HUDEP-2 (cell line): ENCODE measurements at regions not wholly inside any gene's neighbourhood (a gene's known extent, or its start where the extent isn't known, plus 50 kb on each side); places are given as distances from the start of the nearest gene placed in this dataset.

Source experiments
- DNase-seq, 76 experiments: peaks; one replicate each; lab custom pipeline; 2025; ENCODE audit not compliant: unreplicated experiment in 76 of 76; lab: John Stamatoyannopoulos, UW

DNA sequence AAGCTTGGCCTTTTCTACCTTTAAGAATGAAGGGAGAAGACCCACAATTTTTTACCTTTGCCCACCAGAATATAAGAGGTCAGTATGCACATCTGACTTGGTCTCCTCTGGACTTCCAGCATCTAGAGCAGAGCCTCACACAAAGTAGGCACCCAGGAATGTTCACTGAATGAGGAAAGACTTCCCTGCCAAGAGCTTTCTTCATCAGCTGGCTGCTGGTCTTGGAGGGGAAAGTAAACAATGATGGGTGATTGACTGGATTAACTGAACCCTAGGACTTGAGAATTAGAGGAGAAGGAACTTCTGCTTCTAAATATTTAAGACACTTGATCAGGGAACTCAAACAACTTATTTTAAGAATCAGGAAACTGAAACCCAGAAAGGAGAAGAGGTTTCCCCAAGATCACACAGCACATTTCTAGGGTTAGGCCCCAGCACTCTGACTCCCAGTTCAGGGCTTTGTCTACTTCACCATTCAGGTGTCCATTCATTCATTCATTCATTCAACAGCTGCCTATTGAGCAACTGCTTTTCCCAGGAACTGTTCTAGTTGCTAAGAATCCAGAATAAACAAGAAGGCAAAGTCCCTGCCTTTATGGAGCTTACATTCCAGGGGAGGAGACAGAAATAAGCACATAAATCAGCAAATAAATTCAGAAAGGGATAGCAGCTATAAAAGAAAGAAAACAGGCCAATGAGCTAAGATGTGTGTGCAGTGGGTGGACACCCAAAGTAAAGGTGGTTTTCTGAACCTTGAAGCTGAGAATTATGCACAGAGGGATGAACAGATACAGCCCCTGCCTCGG, 216.9 kb upstream of the LRFN2 start:
- no peak for DNase-seq

DNA sequence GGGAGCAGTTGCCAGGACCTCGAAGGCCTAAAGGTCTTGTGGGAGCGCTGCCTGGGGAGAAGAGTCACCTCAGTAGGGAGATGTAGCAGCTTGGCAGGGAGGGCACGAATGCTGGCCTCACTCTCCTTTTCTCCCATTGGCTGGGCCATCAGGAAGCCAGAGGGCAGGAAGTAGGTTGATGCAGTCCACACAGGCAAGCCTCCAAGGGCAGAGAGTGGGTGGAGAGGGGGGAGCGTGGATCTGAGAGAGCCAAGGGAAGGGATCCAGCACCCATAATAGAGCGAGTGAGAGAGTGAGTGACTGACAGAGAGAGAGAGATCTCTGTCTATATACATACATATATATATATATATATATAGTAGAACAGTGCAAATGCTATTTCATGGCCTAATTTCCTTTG, 215.3 kb upstream of the LRFN2 start:
- DNase-seq, result no peak

DNA sequence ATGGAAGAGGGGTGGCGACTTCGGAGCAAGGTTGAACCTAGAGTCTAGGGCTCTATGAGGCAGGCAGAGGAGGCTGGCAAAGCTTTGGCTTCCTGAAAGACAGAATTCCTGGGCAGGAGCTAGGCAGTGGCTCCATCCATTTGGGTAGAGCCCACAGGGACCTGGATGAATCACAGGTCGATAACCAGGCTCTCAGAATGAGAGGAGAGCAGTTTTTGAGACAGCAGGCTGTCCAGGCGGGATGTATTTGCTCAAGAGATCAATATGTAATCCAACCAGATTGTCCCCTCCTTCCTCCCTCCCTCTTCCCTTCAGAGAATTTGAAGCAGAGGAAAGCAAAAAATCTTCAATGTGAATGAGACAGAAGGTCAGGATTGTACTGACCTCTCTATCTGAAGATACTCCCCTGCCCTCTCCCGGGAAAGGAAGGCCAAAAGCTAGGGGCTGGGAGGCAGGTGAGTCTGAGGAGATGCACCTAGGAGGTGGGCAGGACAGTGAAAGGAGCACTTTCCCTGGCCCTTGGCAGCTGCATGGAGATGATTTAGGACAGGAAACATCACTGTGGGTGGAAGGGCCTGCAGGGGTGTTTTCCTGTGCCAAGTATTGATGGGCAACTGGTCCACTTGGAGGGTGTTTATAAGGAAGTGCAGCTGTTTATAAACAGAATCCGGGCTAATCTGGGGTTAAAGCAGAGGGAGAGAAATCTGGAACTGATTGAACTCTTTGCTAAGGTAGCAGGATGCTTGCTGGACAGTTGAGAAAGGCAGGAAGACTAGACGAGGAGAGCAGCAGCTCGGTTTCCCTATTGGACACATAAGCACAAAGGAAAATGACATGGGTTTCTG, 212.4 kb upstream of the LRFN2 start:
- DNase-seq, result no peak

DNA sequence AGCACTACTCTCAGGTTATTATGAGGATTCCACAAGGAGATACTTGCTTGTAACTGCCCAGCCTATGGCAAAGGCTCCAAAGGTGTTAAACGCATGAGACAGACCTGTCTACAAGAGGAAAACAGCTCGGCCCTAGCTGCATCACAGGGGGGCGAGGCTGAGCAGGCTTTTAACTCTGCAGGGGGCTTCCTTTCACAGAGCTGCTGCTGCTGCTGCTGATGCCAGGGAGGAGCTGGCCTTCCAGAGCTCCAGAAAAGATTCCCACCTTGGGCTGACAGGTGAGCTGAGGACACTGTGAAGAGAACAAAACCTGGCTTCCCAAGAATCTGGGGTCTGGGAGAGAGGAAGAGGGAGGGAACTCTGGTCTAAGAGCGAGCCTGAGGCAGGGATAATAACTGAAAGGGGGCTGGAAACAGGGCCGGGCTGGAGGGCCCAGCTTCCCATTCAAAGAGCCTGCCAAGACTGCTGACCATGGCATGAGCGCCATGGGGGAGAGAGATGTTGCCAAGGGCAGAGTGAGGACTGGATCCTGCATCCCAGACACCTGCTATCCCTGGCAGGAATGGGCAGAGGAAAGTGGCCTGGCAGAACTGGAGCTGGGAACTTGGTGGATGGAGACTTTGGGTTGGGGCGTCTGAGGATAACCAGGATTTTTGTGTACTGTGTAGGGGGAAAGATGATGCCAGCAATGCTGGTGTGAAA, 211.1 kb upstream of the LRFN2 start:
- DNase-seq, result no peak

DNA sequence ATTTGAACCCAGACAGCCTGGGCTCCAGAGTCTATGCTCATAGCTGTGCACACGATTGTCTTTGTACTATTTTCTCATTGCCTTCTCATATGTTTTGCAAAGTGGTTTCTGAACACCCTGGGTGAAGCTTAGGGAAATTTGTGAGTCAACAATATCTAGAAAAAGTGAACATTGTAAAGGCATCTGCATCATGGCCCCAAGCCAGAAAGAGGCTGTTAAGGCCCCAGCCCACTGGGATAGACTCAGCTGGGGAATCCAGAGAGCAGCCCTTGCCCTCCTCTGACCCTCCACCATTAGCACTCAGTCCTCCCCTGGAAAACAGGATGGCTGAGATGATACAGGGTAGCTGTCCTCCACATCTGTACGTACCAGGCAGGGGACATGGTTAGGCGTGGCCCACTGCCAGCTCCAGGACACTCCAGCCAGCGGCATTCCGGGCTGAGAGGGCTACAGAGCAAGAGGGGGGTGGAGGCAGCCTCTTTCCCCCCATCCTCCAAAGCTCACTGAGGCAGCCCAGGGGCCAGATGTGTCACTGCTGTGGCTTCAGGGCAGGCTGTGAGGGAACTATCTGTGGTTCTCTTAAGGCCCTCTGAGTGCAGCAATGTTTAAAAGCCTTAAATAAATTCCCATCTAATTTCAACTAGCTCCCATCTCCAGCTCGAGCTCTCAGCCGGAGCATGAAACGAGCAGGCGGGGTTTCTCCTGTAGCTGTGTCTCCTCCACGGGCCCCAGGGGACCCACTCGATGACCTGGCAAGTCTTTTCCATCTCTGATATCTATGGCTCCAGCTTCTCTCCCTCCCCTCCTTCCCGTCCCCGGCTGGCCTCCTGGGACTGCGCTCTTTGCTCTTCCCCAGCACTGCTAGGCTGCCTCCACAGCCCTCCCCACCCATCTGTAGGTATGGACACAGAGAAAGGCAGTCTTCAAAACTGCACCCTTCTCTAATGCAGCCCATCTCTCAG, 209.4 kb upstream of the LRFN2 start:
- DNase-seq, result no peak

DNA sequence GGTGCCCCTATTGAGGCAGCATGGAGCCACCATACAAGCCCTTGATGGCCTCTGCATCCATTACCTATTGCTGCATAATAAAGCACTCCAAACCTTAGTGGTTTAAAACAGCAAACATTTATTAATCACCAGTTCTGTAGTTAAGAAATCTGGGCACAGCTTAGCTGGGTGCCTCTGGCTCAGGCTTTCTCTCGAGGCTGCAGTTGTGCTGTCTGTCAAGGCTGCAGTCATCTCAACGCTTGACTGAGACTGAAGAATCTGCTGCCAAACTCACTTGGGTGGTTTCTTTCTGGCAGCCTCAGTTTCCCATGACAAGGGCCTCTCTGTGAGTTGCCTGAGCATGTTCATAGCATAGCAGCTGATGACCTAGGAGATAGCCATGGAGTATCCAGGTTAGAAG, 207.4 kb upstream of the LRFN2 start:
- no peak for DNase-seq

DNA sequence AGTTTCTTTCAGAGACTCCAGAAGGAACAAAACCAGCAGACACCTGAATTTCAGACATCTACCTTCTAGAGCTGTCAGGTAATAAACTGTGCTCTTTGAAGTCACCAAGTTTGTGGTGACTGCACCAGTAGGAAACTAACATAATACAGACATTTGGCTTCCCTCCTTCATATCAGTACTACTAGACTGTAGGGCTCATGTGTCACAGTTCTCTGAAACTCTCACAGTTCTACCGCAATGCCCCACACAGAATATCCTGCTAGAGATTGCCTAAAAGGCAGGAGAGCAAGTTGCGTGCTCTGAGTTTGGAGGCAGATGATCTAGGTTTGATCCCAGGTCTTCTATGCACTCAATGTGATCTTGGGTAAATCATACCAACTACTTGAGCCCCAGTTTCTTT, 205.0 kb upstream of the LRFN2 start:
- no peak for DNase-seq

DNA sequence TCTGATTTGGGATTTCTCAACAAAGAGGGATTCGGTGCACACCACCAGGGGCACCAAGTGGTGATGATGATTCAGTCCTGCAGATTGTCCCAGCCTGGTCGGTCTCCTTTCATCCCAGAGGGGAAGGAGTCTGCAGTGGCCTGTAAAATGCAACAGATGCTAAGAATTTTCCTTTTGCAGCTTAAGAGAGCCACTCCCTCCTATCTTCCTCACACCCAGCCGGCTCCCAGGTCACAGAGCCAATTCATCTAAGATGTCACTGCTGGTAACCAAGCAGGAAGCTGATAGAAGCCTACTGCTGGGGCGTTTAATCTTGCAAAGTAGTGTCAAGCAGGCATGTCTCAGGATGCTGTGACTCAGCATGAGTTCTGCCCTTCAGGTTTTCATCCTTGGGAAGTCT, 203.8 kb upstream of the LRFN2 start:
- no peak for DNase-seq

DNA sequence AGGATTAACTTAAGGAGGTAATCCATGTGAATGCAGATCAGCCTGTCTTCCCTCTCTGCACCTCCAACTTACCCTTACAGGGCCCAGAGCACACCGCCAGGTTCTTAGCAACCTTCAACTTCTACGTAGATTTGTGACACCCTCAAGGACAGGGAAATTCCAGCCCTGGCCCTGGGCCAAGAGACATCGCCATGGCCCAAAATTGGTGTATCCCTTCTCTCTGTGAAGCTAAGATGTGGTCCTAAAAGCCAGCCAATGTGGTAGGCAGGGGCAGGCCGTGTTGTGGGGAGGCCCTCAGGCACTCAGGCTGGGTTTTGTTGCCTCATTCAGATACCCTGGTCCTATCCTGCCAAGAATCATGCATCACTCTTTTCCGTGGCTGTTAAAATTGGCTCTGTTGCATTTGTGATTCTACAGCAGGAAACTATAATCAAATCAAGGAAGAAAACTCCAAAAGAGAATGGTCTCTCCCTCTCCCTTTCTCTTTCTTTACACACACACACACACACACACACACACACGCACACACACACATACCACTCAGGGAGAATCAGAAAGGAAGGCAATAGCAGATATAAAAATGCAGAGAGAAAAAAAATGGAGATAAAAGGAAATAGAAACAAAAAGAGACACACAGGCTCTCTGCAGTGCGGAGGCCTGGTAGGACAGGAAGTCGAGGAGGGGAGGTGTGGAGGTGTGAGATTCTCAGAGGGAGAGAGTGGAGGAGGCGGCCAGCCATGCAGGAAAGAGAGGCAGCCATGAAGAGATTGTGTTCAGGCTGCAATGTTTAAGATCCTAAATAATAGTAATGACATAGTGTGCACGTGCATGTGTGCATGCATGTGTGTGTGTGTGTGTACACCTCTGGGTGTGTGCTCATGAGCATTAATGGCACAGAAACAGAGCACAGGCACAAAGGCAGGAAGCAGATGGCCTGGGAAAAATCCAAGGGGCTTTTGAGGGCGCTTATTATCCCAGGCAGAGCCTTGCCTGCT, 201.8 kb upstream of the LRFN2 start:
- no peak for DNase-seq

DNA sequence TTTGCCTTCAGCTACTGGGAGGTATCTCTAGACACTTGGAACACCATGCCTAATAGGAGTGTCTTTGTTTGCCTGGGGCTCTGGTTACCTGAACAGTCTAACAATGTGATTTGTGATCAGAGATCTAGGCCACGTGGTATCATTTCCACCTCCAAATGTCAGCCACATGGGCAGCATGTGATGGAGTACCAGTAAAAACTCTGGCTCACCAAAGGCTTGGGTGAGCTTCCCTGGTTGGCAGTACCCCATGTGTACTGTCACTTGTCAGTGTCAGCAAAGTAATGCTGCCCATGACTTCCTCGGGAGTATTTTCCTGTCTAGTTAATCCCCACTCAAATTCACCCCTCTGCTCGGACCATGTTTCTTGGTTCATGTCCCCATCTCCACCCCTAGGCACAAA, 195.2 kb upstream of the LRFN2 start:
- no peak for DNase-seq

DNA sequence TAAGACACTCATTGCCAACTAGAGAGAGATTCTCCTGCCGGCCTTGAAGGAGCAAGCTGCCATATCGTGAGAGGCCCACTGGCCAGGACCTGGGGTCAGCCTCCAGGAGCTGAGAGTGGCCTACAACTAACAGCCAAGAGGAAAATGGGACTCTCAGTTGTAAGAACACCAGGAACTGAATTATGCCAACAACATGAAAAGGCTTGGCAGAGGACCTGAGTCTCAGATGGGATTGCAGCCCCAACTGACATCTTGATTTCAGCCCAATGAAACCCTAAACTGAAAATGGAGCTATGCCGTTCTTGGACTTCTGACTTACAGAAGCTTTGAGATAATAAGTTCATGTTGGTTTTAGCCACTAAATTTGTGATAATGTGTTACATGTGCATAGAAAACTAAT, 193.5 kb upstream of the LRFN2 start:
- DNase-seq, result no peak

DNA sequence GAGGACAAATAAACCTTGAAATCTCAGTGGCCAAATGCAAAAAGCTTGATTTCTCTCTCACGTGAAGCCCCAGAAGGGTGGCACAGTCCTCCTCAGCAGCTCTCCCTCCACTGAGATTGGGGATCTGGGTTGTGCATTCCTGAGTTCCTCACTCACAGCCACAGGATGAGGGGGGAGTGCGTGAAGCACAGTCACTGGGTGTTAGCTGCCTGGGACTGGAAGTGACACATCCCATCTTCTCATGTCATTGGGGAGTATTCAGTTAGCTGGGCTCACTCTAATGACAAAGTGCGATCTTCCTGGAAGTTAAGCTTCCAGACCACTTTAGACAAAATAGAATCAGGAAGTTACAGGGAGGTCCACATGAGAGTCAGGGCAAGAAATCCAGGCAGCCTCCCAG, 192.2 kb upstream of the LRFN2 start:
- no peak for DNase-seq

DNA sequence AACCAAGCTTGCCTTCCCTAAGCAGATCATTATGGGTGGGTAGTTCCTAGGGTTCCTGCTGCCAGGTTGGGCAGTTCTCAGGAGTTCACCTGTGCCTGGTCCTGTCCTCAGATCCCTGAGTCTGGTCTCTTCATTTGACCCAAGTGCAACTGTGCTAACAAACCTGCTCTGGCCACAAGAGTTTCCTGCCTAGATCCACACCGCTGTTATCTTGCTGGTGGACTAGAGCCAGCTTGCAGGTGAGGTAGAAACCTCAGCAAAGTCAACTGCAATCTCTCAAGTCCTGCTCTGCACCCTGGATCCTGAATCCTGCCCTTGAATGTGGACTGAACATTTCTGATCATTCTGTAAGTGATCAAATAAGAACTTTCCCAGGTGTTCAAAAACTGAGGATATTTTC, 191.8 kb upstream of the LRFN2 start:
- DNase-seq, result no peak

DNA sequence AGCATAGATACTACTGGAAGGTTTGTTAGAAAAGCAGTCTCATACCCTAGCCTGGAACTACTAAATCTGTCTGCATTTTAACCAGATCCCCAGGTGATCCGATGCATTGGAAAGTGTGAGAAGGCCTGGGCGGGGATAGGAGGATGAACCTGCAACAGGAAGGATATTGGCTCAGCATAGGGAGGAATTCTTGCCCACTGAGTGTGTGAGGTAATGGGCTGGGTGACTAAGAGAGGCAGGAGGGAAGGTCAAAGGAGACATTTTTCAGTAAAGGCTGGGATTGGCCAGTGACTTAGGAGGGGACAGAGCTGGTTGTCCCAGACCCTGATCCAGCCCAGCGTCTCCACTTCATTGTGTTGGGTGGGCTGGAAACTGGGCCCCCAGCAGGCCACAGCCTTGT, 191.0 kb upstream of the LRFN2 start:
- no peak for DNase-seq

DNA sequence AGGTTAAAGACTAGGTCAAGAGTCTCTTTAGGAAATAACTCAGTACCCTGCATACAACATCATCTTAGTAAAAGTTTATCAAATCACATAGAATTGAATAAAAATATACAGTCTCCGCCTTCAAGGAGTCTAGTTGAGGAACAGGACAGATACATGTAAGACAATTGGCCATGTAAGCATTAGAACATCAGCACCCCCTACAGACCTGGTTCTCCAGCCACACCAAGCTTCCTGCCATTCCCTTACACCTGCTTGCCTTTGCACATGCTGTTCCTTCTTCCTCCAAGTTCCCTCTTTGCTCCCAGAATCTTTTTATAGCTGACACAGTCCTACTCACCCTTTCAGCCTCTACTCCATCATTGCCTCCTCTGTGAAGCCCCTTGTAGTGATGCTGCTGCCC, 187.8 kb upstream of the LRFN2 start:
- DNase-seq, result peak in 13 of 76 experiments; percentile 6 to 40 (median 24)

DNA sequence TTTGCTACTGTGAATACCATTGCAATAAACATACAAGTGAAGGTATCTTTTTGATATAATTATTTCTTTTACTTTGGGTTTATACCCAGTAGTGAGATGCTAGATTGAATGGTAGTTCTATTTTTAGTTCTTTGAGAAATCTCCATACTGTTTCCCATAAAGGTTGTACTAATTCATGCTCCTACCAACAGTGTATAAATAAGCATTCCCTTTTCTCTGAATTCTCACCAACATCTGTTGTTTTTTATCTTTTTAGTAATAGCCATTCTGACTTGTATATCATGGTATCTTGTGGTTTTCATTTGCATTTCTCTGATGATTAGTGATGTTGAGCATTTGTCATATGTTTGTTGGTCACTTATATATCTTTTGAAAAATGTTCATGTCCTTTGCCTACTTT, 183.6 kb upstream of the LRFN2 start:
- no peak for DNase-seq

DNA sequence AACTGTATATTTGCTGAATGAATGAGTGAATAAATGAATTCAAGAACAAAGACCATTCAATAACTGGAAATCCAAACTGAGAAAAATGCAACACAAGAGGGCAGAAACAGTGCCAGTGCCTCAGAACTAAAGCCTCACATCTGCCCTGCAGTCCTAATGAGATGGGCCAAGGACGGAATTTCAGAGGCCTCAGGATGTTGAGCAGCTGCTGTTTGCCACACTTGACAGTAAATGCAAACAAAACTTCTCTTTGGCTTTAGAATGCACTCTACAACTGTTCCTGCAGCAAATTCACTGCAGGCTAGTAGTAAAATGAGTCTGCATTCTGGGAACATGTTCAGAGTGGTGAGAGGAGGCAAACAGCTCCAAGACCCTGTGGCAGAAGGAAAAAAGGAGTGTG, 177.6 kb upstream of the LRFN2 start:
- DNase-seq, result no peak

DNA sequence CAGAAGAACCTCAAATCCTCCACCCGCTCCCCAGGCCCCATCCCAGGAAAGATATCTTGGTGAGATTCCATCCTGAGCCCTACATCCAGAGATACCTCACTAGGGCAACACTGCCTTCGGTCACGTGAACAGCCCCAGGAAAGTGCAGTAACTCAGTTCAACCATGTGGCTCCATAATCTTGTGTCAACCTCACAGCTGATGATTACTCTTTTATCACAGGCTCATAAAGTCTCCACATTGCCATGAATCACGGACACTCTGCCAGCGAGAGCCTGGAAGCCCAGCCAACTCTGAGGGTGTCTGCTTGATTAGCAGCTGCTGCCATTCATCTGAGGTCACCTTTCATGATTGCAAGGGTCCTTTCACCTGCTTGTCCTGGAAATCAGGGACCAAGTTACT, 175.8 kb upstream of the LRFN2 start:
- peak in 12 of 76 experiments; percentile 5 to 52 (median 28) for DNase-seq

DNA sequence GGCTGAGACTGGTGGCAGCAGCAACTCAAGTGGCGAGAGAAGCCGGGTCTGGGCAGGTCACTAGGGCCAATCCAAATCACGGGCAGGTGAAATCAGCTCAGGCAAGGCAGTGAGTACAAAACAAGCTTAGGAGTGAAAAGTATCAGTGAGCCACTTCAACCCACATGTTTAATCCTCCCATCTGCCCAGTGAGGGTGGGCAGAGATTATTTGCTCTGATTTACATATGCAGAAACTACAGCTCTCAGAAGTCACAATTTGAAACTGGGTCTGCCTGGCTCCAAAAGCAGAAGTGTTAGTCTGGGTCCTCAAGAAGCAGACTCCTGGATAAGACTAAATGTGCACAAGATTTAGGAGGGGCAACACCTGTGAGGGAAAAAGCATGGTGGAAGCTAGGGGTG, 173.7 kb upstream of the LRFN2 start:
- no peak for DNase-seq
